GM23338 (cell line): ENCODE measurements at regions not wholly inside any gene's neighbourhood (a gene's known extent, or its start where the extent isn't known, plus 50 kb on each side); places are given as distances from the start of the nearest gene placed in this dataset.

Experiments used
- ATAC-seq: fragments of 200-7000 bp; cut with Tn5 transposase; 3 replicates; pipeline ENCODE4 v1.9.1; 2020
- DNase-seq: peaks from one replicate; pipeline ENCODE4 v3.0.0-alpha.2; 2015; ENCODE audit warnings: low spot score
- H2AFZ ChIP-seq: fragments of 200-600 bp; sonication (generic); 2 replicates; pipeline ENCODE4 v1.8.0; 2016; ENCODE audit warnings: antibody characterized with exemption, mild to moderate bottlenecking, moderate library complexity
- H3F3A ChIP-seq: fragments of 200-600 bp; sonication (generic); replicated peaks from 2 replicates; pipeline ENCODE4 v1.8.0; 2017; ENCODE audit warnings: antibody characterized with exemption, mixed run types, low read depth
- H3K27ac ChIP-seq: fragments of 200-600 bp; sonication (generic); 2 replicates; pipeline ENCODE4 v1.6.1; 2016; ENCODE audit warnings: low read depth
- H3K27me3 ChIP-seq: fragments of 200-600 bp; sonication (generic); 2 replicates; pipeline ENCODE4 v1.8.0; 2016; ENCODE audit warnings: mild to moderate bottlenecking, mixed run types, moderate library complexity; ENCODE audit not compliant: insufficient read depth
- H3K36me3 ChIP-seq: fragments of 200-600 bp; sonication (generic); 2 replicates; pipeline ENCODE4 v1.8.0; 2016; ENCODE audit warnings: mild to moderate bottlenecking; ENCODE audit not compliant: insufficient read depth
- H3K4me1 ChIP-seq: fragments of 200-600 bp; sonication (generic); 2 replicates; pipeline ENCODE4 v1.8.0; 2016; ENCODE audit warnings: mild to moderate bottlenecking, moderate library complexity; ENCODE audit not compliant: insufficient read depth
- H3K4me2 ChIP-seq: fragments of 200-600 bp; sonication (generic); 2 replicates; pipeline ENCODE4 v1.7.1; 2017; ENCODE audit warnings: mixed run types
- H3K4me3 ChIP-seq: fragments of 200-600 bp; sonication (generic); 2 replicates; pipeline ENCODE4 v1.6.1; 2016; ENCODE audit warnings: mixed run types
- H3K79me2 ChIP-seq: fragments of 200-600 bp; sonication (generic); replicated peaks from 2 replicates; pipeline ENCODE4 v1.8.0; 2017; ENCODE audit warnings: mild to moderate bottlenecking; ENCODE audit not compliant: insufficient read depth
- H3K9me2 ChIP-seq: fragments of 200-600 bp; sonication (generic); 2 replicates; pipeline ENCODE4 v1.8.0; 2017; ENCODE audit not compliant: insufficient read depth
- H4K20me1 ChIP-seq: fragments of 200-600 bp; sonication (generic); replicated peaks from 2 replicates; pipeline ENCODE4 v1.8.0; 2017; ENCODE audit warnings: mild to moderate bottlenecking; ENCODE audit not compliant: insufficient read depth
- H3K27ac Mint-ChIP-seq: 2 replicates; pipeline ENCODE4 v1.8.0; 2020; ENCODE audit warnings: inconsistent platforms, mild to moderate bottlenecking, moderate library complexity, mixed read lengths
- H3K27me3 Mint-ChIP-seq: 3 replicates; pipeline ENCODE4 v1.8.0; 2022; ENCODE audit warnings: low read depth, mild to moderate bottlenecking, moderate library complexity, mixed read lengths, inconsistent platforms; ENCODE audit not compliant: insufficient read depth, poor library complexity
- H3K36me3 Mint-ChIP-seq: 3 replicates; pipeline ENCODE4 v1.8.0; 2021; ENCODE audit warnings: low read depth, mild to moderate bottlenecking, inconsistent platforms, moderate library complexity, mixed read lengths
- H3K4me1 Mint-ChIP-seq: 3 replicates; pipeline ENCODE4 v1.8.0; 2020; ENCODE audit warnings: mild to moderate bottlenecking, inconsistent platforms, mixed read lengths
- H3K4me3 Mint-ChIP-seq: 3 replicates; pipeline ENCODE4 v1.8.0; 2021; ENCODE audit warnings: moderate library complexity, mild to moderate bottlenecking, inconsistent platforms, mixed read lengths
- H3K9me3 Mint-ChIP-seq: 3 replicates; pipeline ENCODE4 v1.8.0; 2020; ENCODE audit warnings: moderate library complexity, mild to moderate bottlenecking, inconsistent platforms, mixed read lengths
- CTCF ChIP-seq, 2 experiments: fragments of 200-600 bp in 1 of 2; sonication (generic) in 1 of 2; conservative IDR thresholded peaks; 2 replicates each; pipeline versions ENCODE4 v1.5.1 to v1.6.1; 2016 to 2017; ENCODE audit warnings: antibody characterized with exemption in 2 of 2, low read depth in 2 of 2, mild to moderate bottlenecking in 2 of 2, moderate library complexity in 1 of 2
- EZH2 ChIP-seq: fragments of 200-600 bp; sonication (generic); IDR thresholded peaks from one replicate; pipeline ENCODE4 v1.8.0; 2017; ENCODE audit warnings: antibody characterized with exemption, mild to moderate bottlenecking, low read depth; ENCODE audit not compliant: unreplicated experiment
- JUNB ChIP-seq: IDR thresholded peaks from one replicate; pipeline ENCODE4 v1.6.1; 2016; ENCODE audit warnings: antibody characterized with exemption; ENCODE audit not compliant: unreplicated experiment
- NANOG ChIP-seq: IDR thresholded peaks from 2 replicates; pipeline ENCODE4 v1.6.1; 2016; ENCODE audit warnings: antibody characterized with exemption, borderline replicate concordance
- POLR2AphosphoS5 ChIP-seq: IDR thresholded peaks from 2 replicates; pipeline ENCODE4 v1.6.1; 2016; ENCODE audit warnings: antibody characterized with exemption, low read depth
- REST ChIP-seq: IDR thresholded peaks from one replicate; pipeline ENCODE4 v1.6.1; 2018; ENCODE audit warnings: antibody characterized with exemption; ENCODE audit not compliant: unreplicated experiment
- ZNF331 ChIP-seq: fragments of 250-450 bp; sonication (Bioruptor Pico); IDR thresholded peaks from 2 replicates; pipeline ENCODE4 v1.5.0; 2020; ENCODE audit warnings: low read depth, mild to moderate bottlenecking, moderate library complexity
- TF ChIP-seq, protein P1 (sequence below): fragments of 250-450 bp; sonication (Bioruptor Pico); IDR thresholded peaks from 2 replicates; pipeline ENCODE4 v1.5.0; 2020; ENCODE audit warnings: mild to moderate bottlenecking, moderate library complexity
- TF ChIP-seq, protein P2 (sequence below): IDR thresholded peaks from 2 replicates; pipeline ENCODE4 v1.6.1; 2016; ENCODE audit warnings: antibody characterized with exemption

- TF ChIP-seq, protein P1, sequence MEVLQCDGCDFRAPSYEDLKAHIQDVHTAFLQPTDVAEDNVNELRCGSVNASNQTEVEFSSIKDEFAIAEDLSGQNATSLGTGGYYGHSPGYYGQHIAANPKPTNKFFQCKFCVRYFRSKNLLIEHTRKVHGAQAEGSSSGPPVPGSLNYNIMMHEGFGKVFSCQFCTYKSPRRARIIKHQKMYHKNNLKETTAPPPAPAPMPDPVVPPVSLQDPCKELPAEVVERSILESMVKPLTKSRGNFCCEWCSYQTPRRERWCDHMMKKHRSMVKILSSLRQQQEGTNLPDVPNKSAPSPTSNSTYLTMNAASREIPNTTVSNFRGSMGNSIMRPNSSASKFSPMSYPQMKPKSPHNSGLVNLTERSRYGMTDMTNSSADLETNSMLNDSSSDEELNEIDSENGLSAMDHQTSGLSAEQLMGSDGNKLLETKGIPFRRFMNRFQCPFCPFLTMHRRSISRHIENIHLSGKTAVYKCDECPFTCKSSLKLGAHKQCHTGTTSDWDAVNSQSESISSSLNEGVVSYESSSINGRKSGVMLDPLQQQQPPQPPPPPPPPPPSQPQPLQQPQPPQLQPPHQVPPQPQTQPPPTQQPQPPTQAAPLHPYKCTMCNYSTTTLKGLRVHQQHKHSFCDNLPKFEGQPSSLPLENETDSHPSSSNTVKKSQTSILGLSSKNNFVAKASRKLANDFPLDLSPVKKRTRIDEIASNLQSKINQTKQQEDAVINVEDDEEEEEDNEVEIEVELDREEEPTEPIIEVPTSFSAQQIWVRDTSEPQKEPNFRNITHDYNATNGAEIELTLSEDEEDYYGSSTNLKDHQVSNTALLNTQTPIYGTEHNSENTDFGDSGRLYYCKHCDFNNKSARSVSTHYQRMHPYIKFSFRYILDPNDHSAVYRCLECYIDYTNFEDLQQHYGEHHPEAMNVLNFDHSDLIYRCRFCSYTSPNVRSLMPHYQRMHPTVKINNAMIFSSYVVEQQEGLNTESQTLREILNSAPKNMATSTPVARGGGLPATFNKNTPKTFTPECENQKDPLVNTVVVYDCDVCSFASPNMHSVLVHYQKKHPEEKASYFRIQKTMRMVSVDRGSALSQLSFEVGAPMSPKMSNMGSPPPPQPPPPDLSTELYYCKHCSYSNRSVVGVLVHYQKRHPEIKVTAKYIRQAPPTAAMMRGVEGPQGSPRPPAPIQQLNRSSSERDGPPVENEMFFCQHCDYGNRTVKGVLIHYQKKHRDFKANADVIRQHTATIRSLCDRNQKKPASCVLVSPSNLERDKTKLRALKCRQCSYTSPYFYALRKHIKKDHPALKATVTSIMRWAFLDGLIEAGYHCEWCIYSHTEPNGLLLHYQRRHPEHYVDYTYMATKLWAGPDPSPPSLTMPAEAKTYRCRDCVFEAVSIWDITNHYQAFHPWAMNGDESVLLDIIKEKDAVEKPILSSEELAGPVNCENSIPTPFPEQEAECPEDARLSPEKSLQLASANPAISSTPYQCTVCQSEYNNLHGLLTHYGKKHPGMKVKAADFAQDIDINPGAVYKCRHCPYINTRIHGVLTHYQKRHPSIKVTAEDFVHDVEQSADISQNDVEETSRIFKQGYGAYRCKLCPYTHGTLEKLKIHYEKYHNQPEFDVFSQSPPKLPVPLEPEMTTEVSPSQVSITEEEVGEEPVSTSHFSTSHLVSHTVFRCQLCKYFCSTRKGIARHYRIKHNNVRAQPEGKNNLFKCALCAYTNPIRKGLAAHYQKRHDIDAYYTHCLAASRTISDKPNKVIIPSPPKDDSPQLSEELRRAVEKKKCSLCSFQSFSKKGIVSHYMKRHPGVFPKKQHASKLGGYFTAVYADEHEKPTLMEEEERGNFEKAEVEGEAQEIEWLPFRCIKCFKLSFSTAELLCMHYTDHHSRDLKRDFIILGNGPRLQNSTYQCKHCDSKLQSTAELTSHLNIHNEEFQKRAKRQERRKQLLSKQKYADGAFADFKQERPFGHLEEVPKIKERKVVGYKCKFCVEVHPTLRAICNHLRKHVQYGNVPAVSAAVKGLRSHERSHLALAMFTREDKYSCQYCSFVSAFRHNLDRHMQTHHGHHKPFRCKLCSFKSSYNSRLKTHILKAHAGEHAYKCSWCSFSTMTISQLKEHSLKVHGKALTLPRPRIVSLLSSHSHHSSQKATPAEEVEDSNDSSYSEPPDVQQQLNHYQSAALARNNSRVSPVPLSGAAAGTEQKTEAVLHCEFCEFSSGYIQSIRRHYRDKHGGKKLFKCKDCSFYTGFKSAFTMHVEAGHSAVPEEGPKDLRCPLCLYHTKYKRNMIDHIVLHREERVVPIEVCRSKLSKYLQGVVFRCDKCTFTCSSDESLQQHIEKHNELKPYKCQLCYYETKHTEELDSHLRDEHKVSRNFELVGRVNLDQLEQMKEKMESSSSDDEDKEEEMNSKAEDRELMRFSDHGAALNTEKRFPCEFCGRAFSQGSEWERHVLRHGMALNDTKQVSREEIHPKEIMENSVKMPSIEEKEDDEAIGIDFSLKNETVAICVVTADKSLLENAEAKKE (CRISPR knock-in tag): no peak
- TF ChIP-seq NANOG (no peak), ZNF331 (no peak), CTCF (conservative IDR thresholded peaks at IDR 0.05; ENCODE audit: low read depth in 2 of 2) (no peak), POLR2AphosphoS5 (no peak), JUNB (no peak)
Measured at GRCh38 chr14:34170882-34171281, 220.0 kb upstream of the EGLN3 start (continued).

GRCh38 chr14:34169561-34169960 lies 218.7 kb upstream of the EGLN3 start:
- Histone ChIP-seq H3K4me1 (no peaks in the 10 kb centered on the region), H3K27me3 (no peaks in the 10 kb centered on the region), H2AFZ (no peak overlapping the region), H3K4me2 (no peak overlapping the region), H3K79me2 (no peaks in the 10 kb centered on the region), H3F3A (no peaks in the 10 kb centered on the region), H3K9me2 (no peaks in the 10 kb centered on the region), H3K4me3 (no peak overlapping the region), H4K20me1 (no peaks in the 10 kb centered on the region), H3K36me3 (no peaks in the 10 kb centered on the region), H3K27ac (no peak overlapping the region)
- Mint-ChIP-seq H3K4me1 (no peaks in the 10 kb centered on the region), H3K27me3 (no peaks in the 10 kb centered on the region), H3K9me3 (no peaks in the 10 kb centered on the region), H3K27ac (no peak overlapping the region), H3K4me3 (no peak overlapping the region), H3K36me3 (no peaks in the 10 kb centered on the region)
- DNase-seq (no peak), ATAC-seq (no peak)
- no peak for TF ChIP-seq NANOG
- no peak for TF ChIP-seq POLR2AphosphoS5
- TF ChIP-seq ZNF331: no peak
- no peak for TF ChIP-seq CTCF (conservative IDR thresholded peaks at IDR 0.05; ENCODE audit: low read depth in 2 of 2)
- TF ChIP-seq, protein P2, sequence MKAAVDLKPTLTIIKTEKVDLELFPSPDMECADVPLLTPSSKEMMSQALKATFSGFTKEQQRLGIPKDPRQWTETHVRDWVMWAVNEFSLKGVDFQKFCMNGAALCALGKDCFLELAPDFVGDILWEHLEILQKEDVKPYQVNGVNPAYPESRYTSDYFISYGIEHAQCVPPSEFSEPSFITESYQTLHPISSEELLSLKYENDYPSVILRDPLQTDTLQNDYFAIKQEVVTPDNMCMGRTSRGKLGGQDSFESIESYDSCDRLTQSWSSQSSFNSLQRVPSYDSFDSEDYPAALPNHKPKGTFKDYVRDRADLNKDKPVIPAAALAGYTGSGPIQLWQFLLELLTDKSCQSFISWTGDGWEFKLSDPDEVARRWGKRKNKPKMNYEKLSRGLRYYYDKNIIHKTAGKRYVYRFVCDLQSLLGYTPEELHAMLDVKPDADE: no peak
- no peak for TF ChIP-seq EZH2
- TF ChIP-seq REST: no peak
